HG02970 (cell line): ENCODE measurements at regions not wholly inside any gene's neighbourhood (a gene's known extent, or its start where the extent isn't known, plus 50 kb on each side); places are given as distances from the start of the nearest gene placed in this dataset.
"Not testable (repeated sequence)": the region's sequence is repeated elsewhere in the genome, so short reads cannot be mapped to it uniquely, and the experiment has no call there.

Experiments used
- ATAC-seq: cut with Tn5 transposase; IDR thresholded peaks from one replicate; pipeline ENCODE4 v1.9.1; 2021; ENCODE audit warnings: mild to moderate bottlenecking, moderate library complexity, moderate number of reproducible peaks; ENCODE audit not compliant: unreplicated experiment, low FRiP score

GRCh38 chr13:38283346-38283745, 66.3 kb upstream of the UFM1 start:
- no peak for ATAC-seq

DNA sequence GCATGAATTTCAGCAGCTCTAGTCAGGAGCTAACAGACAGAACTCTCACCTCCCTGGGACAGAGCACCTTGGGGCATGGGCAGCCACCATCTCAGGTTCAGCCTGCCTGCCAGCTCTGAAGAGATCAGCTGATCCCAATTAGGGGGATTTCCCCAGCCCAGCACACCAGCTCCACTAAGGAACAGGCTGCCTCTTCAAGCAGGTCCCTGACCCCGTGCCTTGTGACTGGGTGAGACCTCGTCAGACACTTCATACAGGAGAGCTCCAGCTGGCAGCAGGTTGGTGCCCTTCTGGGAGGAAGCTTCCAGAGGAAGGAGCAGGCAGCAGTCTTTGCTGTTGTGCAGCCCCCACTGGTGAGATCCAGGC, 84.5 kb upstream of the UFM1 start:
- ATAC-seq = no peak

- no peak for ATAC-seq
Observed at GRCh38 chr13:38264363-38265131, 85.1 kb upstream of the UFM1 start.

DNA sequence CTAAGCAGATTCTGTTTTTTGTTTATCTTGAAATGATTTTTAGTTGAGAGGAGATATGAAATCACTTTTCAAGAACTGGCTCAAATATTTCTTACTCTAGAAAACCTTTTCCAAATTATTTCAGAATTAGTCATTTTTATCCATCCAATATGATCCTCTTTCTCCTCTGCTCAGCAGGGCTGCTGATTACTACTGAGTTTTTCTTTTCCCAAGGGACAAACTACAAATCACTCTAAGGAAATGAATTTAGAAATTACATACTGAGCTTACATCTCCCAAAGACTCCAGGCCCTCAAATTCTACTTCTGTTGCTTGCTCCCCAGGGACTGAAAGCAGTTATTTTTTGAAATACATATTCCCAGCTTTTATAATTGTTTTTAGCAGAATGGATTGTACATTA, 87.4 kb upstream of the UFM1 start:
- no peak for ATAC-seq

GRCh38 chr13:38255600-38255999, 94.1 kb upstream of the UFM1 start:
- no peak for ATAC-seq

DNA sequence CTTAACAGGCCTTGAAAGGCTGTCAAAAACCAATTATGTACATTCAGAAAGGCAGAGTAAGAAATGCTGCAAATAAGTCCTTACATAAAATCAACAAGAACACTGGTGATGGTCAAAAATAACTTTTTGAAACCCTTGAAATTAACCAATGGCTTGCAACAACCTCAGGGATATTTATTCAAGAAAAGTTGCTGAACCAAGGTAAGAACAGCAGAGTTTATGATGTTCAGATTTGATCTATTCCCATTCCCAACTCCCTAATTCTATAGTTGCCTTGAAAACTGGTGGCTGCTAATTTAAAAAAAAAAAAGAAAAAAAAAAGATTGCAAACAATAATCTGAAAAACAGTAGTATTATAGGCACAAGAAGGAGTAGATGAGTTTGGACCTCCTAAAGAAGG, 109.8 kb upstream of the UFM1 start:
- ATAC-seq = no peak

DNA sequence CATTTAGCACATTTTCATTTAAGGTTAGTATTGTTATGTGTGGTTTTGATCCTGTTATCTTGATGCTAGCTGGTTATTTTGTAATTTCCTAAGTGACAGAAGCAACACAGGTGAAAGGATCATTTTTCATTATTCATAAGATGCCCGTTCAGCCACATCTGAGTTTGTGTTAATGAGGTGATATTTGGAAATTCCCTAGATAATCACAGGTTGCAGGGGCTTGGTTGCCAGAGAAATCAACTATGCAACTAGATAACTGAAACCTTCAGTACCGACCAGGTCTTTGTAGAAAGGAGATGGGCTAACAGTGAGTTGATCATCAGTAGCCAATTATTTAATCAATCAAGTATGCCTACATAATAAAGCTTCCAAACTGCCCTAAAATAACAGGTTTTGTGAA, 121.3 kb upstream of the UFM1 start:
- no peak for ATAC-seq

DNA sequence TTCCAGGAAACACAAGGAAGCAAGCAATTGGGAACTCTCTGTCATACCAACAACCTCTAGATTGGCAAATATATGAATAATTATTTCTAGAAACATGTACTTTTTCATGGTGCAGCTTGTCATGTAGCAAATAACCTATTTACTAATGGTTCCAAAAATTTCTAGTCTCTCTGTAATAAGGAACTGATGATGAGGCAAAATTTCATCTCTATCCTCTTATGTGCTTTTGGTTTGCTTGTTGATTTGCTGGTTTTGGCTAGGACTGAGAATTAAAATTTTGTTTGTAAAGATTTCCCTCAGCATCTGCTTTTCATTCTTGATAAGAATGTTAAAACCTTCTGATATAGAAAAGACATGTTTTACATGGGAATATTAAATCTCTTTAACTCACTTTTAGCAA, 123.2 kb upstream of the UFM1 start:
- ATAC-seq = no peak

DNA sequence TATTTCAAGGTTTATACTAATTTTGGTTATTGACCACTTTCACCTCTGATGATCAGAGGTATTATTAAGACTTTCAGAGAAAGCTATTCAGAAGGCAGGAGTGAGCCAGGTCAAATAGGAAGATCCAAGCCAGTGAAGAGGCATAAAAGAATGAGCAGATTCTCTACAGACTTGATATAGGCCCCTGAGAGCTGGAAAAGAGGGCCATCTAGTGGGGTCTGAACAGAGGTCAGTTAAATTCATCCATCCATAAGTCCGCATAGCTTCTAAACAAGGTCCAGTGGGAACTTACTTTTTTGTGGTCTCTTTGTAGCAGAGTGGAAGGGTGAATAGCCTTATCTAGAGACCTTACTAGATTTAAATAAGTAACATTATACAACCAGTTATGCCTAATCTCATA, 126.6 kb upstream of the UFM1 start:
- ATAC-seq = no peak

GRCh38 chr13:38221120-38221519, 128.5 kb upstream of the UFM1 start:
- ATAC-seq = not testable (repeated sequence)

- no peak for ATAC-seq
Observed at GRCh38 chr13:38216181-38216580, 133.5 kb upstream of the UFM1 start.

DNA sequence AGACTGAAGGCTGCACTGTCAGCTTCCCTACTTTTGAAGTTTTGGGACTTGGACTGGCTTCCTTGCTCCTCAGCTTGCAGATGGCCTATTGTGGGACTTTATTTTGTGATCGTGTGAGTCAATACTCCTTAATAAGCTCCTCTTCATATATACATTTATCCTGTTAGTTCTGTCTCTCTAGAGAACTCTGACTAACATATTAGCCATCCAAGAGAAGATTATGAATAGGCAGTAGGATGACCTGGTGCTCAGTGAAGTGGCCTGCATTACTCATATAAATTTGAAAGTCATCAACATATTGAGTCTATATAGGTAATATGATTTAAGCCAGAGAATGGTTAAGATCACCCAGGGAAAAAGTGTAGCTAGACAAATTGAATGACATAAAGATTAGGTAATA, 136.3 kb upstream of the UFM1 start:
- ATAC-seq = no peak

GRCh38 chr13:38210928-38211596, 138.6 kb upstream of the UFM1 start:
- no peak for ATAC-seq

- no peak for ATAC-seq
Observed at GRCh38 chr13:38204556-38204955, 145.1 kb upstream of the UFM1 start.

- no peak for ATAC-seq
Observed at GRCh38 chr13:38202740-38203139, 146.9 kb upstream of the UFM1 start.

DNA sequence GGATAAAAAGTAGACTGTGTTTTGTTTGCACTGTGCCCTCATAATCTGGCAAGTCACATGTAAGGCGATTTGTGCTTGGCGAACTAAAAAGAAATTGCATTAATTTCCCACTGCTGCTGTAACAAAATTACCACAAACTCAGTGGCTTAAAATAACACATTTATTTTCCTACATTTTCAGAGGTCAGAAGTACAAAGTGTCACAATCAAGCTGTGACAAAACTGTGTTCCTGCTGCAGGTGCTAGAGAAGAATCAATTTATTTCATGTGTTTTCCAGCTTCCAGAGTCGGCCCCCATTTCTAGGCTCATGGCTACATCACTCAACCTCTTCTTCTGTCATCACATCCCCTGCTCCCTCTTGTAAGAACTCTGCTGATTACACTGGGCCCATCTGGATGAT, 158.6 kb upstream of the UFM1 start:
- no peak for ATAC-seq

DNA sequence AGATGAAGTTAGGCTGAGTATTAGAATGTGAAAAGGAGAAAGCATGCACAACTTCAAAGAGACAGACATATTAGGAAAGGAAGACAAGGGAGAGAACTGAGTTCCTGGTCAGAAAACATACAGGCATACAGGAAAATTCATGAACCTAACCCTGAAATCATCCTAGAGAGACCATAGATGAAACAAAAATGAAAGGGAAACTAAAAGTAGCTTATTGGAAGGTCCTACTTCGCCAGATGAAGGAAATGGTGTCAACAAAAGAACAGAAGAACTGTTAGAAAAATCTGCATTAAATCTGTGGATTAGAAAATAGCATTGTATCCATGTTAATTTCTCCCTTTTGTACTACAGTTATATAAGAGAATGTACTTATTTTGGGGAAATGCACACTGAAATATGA, 169.0 kb upstream of the UFM1 start:
- ATAC-seq = no peak

DNA sequence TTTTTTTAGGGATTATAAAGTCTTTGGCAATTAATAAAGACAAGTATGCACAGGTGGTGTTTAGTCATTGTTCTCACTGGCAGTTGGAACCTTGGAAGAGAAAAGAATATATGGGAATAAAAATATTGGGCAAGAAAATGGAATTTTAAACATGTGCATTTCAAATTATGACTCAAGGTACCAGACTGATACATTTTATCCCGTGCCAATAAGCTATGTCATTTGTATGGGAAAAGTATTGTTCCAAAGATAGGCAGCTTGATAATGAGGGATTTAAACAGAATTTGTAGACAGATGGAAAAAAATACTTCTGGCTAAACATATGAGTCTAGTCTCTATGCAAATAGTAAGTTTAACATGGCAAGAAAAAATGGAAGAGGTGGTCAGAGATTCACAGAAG, 169.5 kb upstream of the UFM1 start:
- ATAC-seq = no peak

- no peak for ATAC-seq
Observed at GRCh38 chr13:38176664-38177063, 173.0 kb upstream of the UFM1 start.

DNA sequence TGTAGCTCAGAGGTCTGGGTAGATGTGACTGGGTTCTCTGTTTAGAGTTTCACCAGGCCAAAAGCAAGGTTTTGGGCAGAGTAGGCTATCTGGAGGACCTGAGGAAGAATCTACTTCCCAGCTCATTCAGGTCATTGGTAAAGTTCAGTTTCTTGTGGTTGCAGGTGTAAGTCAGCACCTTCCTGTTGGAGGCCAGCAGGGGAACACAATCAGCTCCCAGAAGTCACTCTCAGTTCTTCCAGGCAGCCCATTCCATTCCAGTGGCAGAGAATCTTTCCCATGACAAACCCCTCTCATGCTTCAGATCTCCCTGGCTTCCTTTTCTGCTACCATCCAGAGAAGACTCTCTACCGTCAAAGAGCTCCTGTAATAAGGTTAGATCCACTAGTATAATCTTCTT, 176.2 kb upstream of the UFM1 start:
- no peak for ATAC-seq

DNA sequence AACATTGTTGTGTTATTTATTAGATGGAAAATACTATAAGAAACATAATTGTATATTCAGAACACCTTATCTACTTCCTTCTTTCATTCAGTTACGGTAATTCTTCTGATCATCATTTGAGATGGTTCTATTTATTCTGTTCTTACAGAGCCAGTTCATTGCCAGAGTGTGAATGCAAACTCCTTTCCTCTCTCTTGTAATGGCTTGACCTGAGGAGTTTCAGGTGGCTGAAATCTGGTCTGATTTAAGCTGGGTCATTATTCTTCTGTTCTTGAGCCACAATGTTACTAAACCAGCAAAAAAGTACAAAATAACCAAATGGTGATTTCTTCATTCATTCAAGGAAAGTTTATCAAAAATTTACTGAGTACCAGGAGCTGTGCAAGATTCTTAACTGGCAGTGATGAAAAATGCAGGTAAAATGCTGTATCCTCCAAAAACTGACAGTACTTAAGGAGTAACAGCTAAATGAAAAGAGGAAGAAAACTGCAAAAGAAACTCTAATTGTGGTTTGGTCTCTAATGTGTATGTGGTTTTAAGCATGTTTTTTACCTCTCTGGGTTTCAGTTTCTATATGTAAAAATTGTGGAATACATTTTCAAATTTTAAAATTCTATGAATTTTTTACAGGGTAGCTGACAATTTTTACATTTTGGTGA, 182.4 kb upstream of the UFM1 start:
- ATAC-seq = peak; percentile 99

- no peak for ATAC-seq
Observed at GRCh38 chr13:38166116-38166515, 183.5 kb upstream of the UFM1 start.
